Endothelial cell of umbilical vein (primary cell): ENCODE measurements at regions not wholly inside any gene's neighbourhood (a gene's known extent, or its start where the extent isn't known, plus 50 kb on each side); places are given as distances from the start of the nearest gene placed in this dataset.

Experiments
- CTCF ChIP-seq, 2 donors: IDR thresholded peaks; 1 replicate in 1 of 2; 2 replicates in 1 of 2; pipeline ENCODE4 v1.5.1; 2011; ENCODE audit warnings: low read length in 2 of 2, mild to moderate bottlenecking in 2 of 2, moderate library complexity in 2 of 2, control low read depth in 1 of 2, inconsistent platforms in 1 of 2, low read depth in 1 of 2; ENCODE audit not compliant: insufficient read depth in 1 of 2; ENCODE audit errors: extremely low read depth in 1 of 2
- EZH2 ChIP-seq: IDR thresholded peaks from 2 replicates; pipeline ENCODE4 v1.6.1; 2012; ENCODE audit warnings: borderline replicate concordance, low read depth, mild to moderate bottlenecking, moderate library complexity, low read length, inconsistent platforms; ENCODE audit not compliant: severe bottlenecking
- GATA2 ChIP-seq: IDR thresholded peaks from 2 replicates; pipeline ENCODE4 v1.7.0; 2011; ENCODE audit warnings: low read depth, mild to moderate bottlenecking, moderate library complexity, mixed read lengths, low read length; ENCODE audit not compliant: insufficient read length, insufficient read depth
- JUN ChIP-seq: IDR thresholded peaks from 2 replicates; pipeline ENCODE4 v1.6.1; 2011; ENCODE audit warnings: borderline replicate concordance, low read depth; ENCODE audit not compliant: insufficient read length, insufficient read depth
- MAX ChIP-seq: IDR thresholded peaks from 2 replicates; pipeline ENCODE4 v1.6.1; 2011; ENCODE audit not compliant: insufficient read depth, insufficient read length
- MYC ChIP-seq: IDR thresholded peaks from one replicate; pipeline ENCODE4 v1.6.1; 2011; ENCODE audit warnings: mild to moderate bottlenecking, low read depth, low read length
- POLR2A ChIP-seq: IDR thresholded peaks from 2 replicates; pipeline ENCODE4 v1.6.1; 2012; ENCODE audit warnings: low read depth, mild to moderate bottlenecking, control low read depth, low read length
- POLR2AphosphoS5 ChIP-seq: IDR thresholded peaks from 2 replicates; pipeline ENCODE4 v1.6.1; 2012; ENCODE audit warnings: low read depth, mild to moderate bottlenecking, control low read depth, low read length, moderate library complexity; ENCODE audit not compliant: insufficient read depth

- TF ChIP-seq JUN (no peak), POLR2A (no peak), CTCF (IDR thresholded peaks at IDR 0.05; ENCODE audit: extremely low read depth in 1 of 2, insufficient read depth in 1 of 2, low read depth in 1 of 2, low read length in 2 of 2) (no peak), EZH2 (no peak), POLR2AphosphoS5 (no peak), GATA2 (no peak), MYC (no peak), MAX (no peak)
Observed at GRCh38 chr4:13084210-13084609, 399.9 kb downstream of the RAB28 start.
